Activated naive CD8-positive, alpha-beta T cell treated with anti-CD3 and anti-CD28 coated beads, Interleukin-2, amount 10 ng/mL, durations not matched to agents 7 days and 5 days (primary cell): ENCODE measurements at regions not wholly inside any gene's neighbourhood (a gene's known extent, or its start where the extent isn't known, plus 50 kb on each side); places are given as distances from the start of the nearest gene placed in this dataset.

Source experiments
- ATAC-seq: fragments of 150-1000 bp; cut with Tn5 transposase; one replicate; pipeline ENCODE4 v1.10.0; 2021; ENCODE audit warnings: low read depth, moderate library complexity
- POLR2A ChIA-PET: fragments of 350-600 bp; sonication (Branson Sonifier 250); formaldehyde crosslinking; loops from one replicate; lab custom pipeline; 2021; ENCODE audit warnings: antibody characterized with exemption; lab: Charles Lee
- DNase-seq: peaks from one replicate; pipeline ENCODE4 v3.0.0; 2021
- H3K27ac Mint-ChIP-seq: one replicate; pipeline ENCODE4 v1.8.0; 2022; ENCODE audit warnings: mild to moderate bottlenecking, mixed read lengths
- H3K27me3 Mint-ChIP-seq: one replicate; pipeline ENCODE4 v1.8.0; 2022; ENCODE audit warnings: mild to moderate bottlenecking, moderate library complexity, mixed read lengths
- H3K36me3 Mint-ChIP-seq: one replicate; pipeline ENCODE4 v1.8.0; 2021; ENCODE audit warnings: mild to moderate bottlenecking, mixed read lengths
- H3K4me1 Mint-ChIP-seq: one replicate; pipeline ENCODE4 v1.8.0; 2021; ENCODE audit warnings: mixed read lengths
- H3K4me3 Mint-ChIP-seq: one replicate; pipeline ENCODE4 v1.8.0; 2022; ENCODE audit warnings: mild to moderate bottlenecking, moderate library complexity, mixed read lengths
- H3K9me3 Mint-ChIP-seq: one replicate; pipeline ENCODE4 v1.8.0; 2021; ENCODE audit warnings: mixed read lengths

GRCh38 chr2:66805968-66806367 lies 371.0 kb downstream of the MEIS1 start:
- H3K27me3 Mint-ChIP-seq, result no peaks in the 10 kb centered on the region
- H3K36me3 Mint-ChIP-seq, result no peaks in the 10 kb centered on the region
- H3K27ac Mint-ChIP-seq, result no peak overlapping the region
- no peak for DNase-seq
- no peak overlapping the region for H3K4me3 Mint-ChIP-seq
- H3K4me1 Mint-ChIP-seq, result no peaks in the 10 kb centered on the region
- no peaks in the 10 kb centered on the region for H3K9me3 Mint-ChIP-seq
- POLR2A ChIA-PET, result no interaction called here
- ATAC-seq, result no peak

- H3K36me3 Mint-ChIP-seq, result no peaks in the 10 kb centered on the region
- no peak overlapping the region for H3K4me3 Mint-ChIP-seq
- ATAC-seq (no peak), DNase-seq (no peak)
- H3K27me3 Mint-ChIP-seq, result no peaks in the 10 kb centered on the region
- H3K27ac Mint-ChIP-seq, result no peak overlapping the region
- H3K4me1 Mint-ChIP-seq, result no peaks in the 10 kb centered on the region
- POLR2A ChIA-PET, result no interaction called here
- H3K9me3 Mint-ChIP-seq, result no peaks in the 10 kb centered on the region
Observed at GRCh38 chr2:66813525-66813924, 378.6 kb downstream of the MEIS1 start.

DNA sequence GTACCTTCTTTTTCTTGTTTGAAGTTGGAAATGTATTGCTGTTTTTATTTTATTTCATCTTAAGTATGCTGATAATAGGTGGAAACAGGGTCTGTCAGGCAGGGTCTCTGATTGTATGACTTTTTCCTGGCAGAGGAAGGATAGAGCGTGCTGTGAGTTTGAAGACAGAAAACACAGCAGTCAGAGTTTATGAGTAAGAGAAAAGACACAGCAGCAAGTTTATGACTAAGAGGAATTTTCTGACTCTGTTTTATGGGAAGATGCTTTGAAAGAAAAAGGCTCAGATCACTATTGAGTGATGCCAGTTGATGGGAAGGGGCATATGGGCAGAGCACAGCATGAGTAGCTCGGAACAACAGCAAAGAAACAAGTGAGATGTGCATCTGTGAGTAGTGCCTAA lies 379.1 kb downstream of the MEIS1 start:
- no peaks in the 10 kb centered on the region for H3K27me3 Mint-ChIP-seq
- no peak overlapping the region for H3K4me3 Mint-ChIP-seq
- H3K4me1 Mint-ChIP-seq, result no peaks in the 10 kb centered on the region
- no peaks in the 10 kb centered on the region for H3K36me3 Mint-ChIP-seq
- POLR2A ChIA-PET, result no interaction called here
- H3K27ac Mint-ChIP-seq, result no peak overlapping the region
- H3K9me3 Mint-ChIP-seq, result no peaks in the 10 kb centered on the region
- ATAC-seq, result no peak
- DNase-seq, result no peak

GRCh38 chr2:66814916-66815315 lies 380.0 kb downstream of the MEIS1 start:
- no peaks in the 10 kb centered on the region for H3K4me1 Mint-ChIP-seq
- DNase-seq, result no peak
- H3K27me3 Mint-ChIP-seq, result no peaks in the 10 kb centered on the region
- H3K4me3 Mint-ChIP-seq, result no peak overlapping the region
- ATAC-seq, result no peak
- no peak overlapping the region for H3K27ac Mint-ChIP-seq
- no peaks in the 10 kb centered on the region for H3K36me3 Mint-ChIP-seq
- no peaks in the 10 kb centered on the region for H3K9me3 Mint-ChIP-seq
- POLR2A ChIA-PET, result no interaction called here

DNA sequence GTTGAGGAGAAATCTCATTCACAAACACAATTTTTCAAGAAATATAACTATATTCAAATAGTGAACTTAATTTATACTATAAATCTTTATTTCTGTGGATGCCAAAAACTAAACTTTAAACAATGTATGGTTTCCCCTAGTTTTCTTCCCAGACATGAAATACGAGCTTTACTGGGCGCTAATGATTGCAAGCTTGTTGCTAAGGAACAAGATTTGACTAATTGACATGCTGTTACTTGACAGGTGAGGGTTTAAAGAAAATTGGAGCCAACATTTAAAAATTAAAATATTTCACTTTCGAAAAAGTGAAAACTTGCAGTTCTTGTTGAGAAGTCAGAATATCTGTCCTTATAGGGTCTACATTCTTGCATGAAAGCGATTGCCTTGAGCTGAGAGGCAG lies 381.0 kb downstream of the MEIS1 start:
- ATAC-seq, result no peak
- POLR2A ChIA-PET, result no interaction called here
- no peak for DNase-seq
- Mint-ChIP-seq H3K27me3 (no peaks in the 10 kb centered on the region), H3K36me3 (no peaks in the 10 kb centered on the region), H3K27ac (no peak overlapping the region), H3K4me1 (no peaks in the 10 kb centered on the region), H3K4me3 (no peak overlapping the region), H3K9me3 (no peaks in the 10 kb centered on the region)

GRCh38 chr2:66821168-66821567 lies 386.2 kb downstream of the MEIS1 start:
- H3K4me3 Mint-ChIP-seq, result no peak overlapping the region
- H3K36me3 Mint-ChIP-seq, result no peaks in the 10 kb centered on the region
- H3K27ac Mint-ChIP-seq, result no peak overlapping the region
- H3K27me3 Mint-ChIP-seq, result no peaks in the 10 kb centered on the region
- peaks cover 2% of the 10 kb centered on the region for H3K9me3 Mint-ChIP-seq
- POLR2A ChIA-PET, result no interaction called here
- no peaks in the 10 kb centered on the region for H3K4me1 Mint-ChIP-seq
- no peak for ATAC-seq
- no peak for DNase-seq

- H3K36me3 Mint-ChIP-seq, result no peaks in the 10 kb centered on the region
- H3K4me3 Mint-ChIP-seq, result no peak overlapping the region
- ATAC-seq, result no peak
- no peaks in the 10 kb centered on the region for H3K27me3 Mint-ChIP-seq
- no peak for DNase-seq
- H3K27ac Mint-ChIP-seq, result no peak overlapping the region
- POLR2A ChIA-PET, result no interaction called here
- H3K9me3 Mint-ChIP-seq, result peaks cover 2% of the 10 kb centered on the region
- H3K4me1 Mint-ChIP-seq, result no peaks in the 10 kb centered on the region
Observed at GRCh38 chr2:66822186-66822585, 387.3 kb downstream of the MEIS1 start.

GRCh38 chr2:66824926-66825325 lies 390.0 kb downstream of the MEIS1 start:
- no peak overlapping the region for H3K27ac Mint-ChIP-seq
- H3K9me3 Mint-ChIP-seq, result peaks cover 2% of the 10 kb centered on the region
- ATAC-seq, result no peak
- H3K27me3 Mint-ChIP-seq, result no peaks in the 10 kb centered on the region
- no peaks in the 10 kb centered on the region for H3K36me3 Mint-ChIP-seq
- no peak for DNase-seq
- no peak overlapping the region for H3K4me3 Mint-ChIP-seq
- POLR2A ChIA-PET, result no interaction called here
- H3K4me1 Mint-ChIP-seq, result no peaks in the 10 kb centered on the region

DNA sequence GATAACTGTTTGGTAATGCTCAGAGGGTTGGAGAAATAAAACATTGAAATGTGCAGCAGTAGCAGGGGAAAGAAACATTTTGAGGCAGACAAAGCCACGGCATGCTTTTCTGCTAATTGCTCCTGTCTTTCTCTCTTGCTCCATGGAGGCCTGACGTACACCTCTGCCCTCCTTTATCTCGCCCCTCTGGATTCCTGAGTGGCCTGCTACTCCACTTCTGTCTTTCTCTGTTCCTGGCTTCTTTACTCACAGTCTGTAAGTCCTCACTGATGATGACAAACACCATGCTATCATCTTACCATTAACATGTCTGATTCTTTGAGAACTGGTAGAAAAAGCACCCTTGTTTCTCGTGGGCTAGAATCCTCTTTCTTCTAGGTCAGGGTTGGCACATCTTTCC lies 392.9 kb downstream of the MEIS1 start:
- H3K9me3 Mint-ChIP-seq, result peaks cover 2% of the 10 kb centered on the region
- no peak for ATAC-seq
- H3K36me3 Mint-ChIP-seq, result no peaks in the 10 kb centered on the region
- H3K27me3 Mint-ChIP-seq, result no peaks in the 10 kb centered on the region
- no peak overlapping the region for H3K4me3 Mint-ChIP-seq
- no peaks in the 10 kb centered on the region for H3K4me1 Mint-ChIP-seq
- POLR2A ChIA-PET, result no interaction called here
- H3K27ac Mint-ChIP-seq, result no peak overlapping the region
- no peak for DNase-seq

DNA sequence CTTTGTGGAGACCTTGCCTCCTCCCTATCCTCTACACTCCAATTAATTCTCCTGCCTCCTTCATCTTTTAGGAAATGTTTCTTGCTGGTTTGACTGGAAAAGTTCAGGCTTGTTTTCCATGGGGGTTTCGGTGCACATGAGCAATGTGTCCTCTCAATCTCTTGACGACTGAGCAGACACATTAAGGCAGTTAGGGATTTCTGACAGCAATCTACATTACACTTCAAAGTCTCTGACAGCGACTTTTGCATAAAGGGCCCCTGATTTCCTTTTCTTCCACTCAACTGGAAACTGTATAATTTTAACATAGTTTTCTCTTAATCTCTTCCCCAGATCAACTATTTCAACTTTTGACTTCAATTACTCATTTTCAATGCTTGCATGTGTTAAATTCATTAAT lies 394.0 kb downstream of the MEIS1 start:
- H3K36me3 Mint-ChIP-seq, result no peaks in the 10 kb centered on the region
- POLR2A ChIA-PET, result no interaction called here
- DNase-seq (no peak), ATAC-seq (no peak)
- H3K4me3 Mint-ChIP-seq, result no peak overlapping the region
- H3K4me1 Mint-ChIP-seq, result no peaks in the 10 kb centered on the region
- H3K27ac Mint-ChIP-seq, result no peak overlapping the region
- H3K9me3 Mint-ChIP-seq, result peaks cover 2% of the 10 kb centered on the region
- no peaks in the 10 kb centered on the region for H3K27me3 Mint-ChIP-seq

GRCh38 chr2:66830881-66831280 lies 396.0 kb downstream of the MEIS1 start:
- Mint-ChIP-seq H3K4me1 (no peaks in the 10 kb centered on the region), H3K36me3 (no peaks in the 10 kb centered on the region), H3K27me3 (no peaks in the 10 kb centered on the region), H3K27ac (no peak overlapping the region), H3K4me3 (no peak overlapping the region), H3K9me3 (no peaks in the 10 kb centered on the region)
- DNase-seq (no peak), ATAC-seq (no peak)
- POLR2A ChIA-PET, result no interaction called here

GRCh38 chr2:66832646-66833435 lies 397.9 kb downstream of the MEIS1 start:
- H3K36me3 Mint-ChIP-seq, result no peaks in the 10 kb centered on the region
- H3K9me3 Mint-ChIP-seq, result no peaks in the 10 kb centered on the region
- ATAC-seq (no peak), DNase-seq (no peak)
- H3K27ac Mint-ChIP-seq, result no peak overlapping the region
- no peaks in the 10 kb centered on the region for H3K4me1 Mint-ChIP-seq
- H3K4me3 Mint-ChIP-seq, result no peak overlapping the region
- H3K27me3 Mint-ChIP-seq, result no peaks in the 10 kb centered on the region
- POLR2A ChIA-PET, result no interaction called here

DNA sequence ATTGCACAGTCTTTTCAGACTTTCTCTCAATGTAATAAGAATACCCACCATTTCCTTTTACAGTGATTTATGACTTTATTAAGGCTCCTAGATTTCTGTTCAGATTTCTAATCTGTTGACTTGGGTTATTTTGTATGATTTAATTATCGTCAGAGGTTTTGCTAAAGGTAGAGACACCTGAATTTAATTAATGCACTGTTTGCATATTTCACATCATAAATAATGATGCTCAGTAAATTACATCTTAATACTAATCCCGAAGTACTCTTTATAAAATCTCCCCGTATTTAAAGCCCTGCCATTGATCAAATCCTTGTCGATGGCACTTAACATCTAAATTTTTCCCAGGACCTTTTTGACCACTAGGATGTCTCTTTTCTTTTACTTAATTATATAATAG lies 399.9 kb downstream of the MEIS1 start:
- no peak overlapping the region for H3K4me3 Mint-ChIP-seq
- POLR2A ChIA-PET, result no interaction called here
- H3K9me3 Mint-ChIP-seq, result no peaks in the 10 kb centered on the region
- H3K27me3 Mint-ChIP-seq, result no peaks in the 10 kb centered on the region
- DNase-seq, result no peak
- ATAC-seq, result no peak
- H3K4me1 Mint-ChIP-seq, result no peaks in the 10 kb centered on the region
- H3K36me3 Mint-ChIP-seq, result no peaks in the 10 kb centered on the region
- no peak overlapping the region for H3K27ac Mint-ChIP-seq

DNA sequence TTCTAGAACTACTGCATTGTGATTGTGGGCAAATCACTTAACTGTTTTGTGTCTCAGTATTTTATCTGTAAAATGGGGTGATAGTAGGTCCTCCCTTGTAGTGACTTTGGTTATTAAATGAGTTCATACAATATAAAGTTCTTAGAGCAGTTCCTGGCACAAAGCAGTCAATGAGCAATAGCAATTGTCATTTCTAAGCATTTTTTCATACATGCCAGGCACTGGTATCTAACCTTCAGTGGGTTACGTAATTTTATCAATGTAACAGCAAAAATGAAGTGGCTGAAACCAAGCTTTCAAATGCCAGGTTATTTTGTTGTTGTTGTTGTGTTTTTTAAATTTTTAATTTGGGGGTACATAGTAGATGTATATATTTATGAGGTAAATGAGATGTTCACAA lies 401.9 kb downstream of the MEIS1 start:
- no peaks in the 10 kb centered on the region for H3K9me3 Mint-ChIP-seq
- POLR2A ChIA-PET, result no interaction called here
- ATAC-seq, result no peak

More for the DNA sequence above, 401.9 kb downstream of the MEIS1 start:
- no peaks in the 10 kb centered on the region for H3K27me3 Mint-ChIP-seq
- H3K36me3 Mint-ChIP-seq, result no peaks in the 10 kb centered on the region
- no peaks in the 10 kb centered on the region for H3K4me1 Mint-ChIP-seq
- no peak for DNase-seq
- H3K4me3 Mint-ChIP-seq, result no peak overlapping the region
- H3K27ac Mint-ChIP-seq, result no peak overlapping the region
